HEK293 (cell line): ENCODE measurements at regions not wholly inside any gene's neighbourhood (a gene's known extent, or its start where the extent isn't known, plus 50 kb on each side); places are given as distances from the start of the nearest gene placed in this dataset.

ENCODE experiments used
- CTCF ChIA-PET: fragments of 350-600 bp; formaldehyde crosslinking; extraction: SDS; loops from one replicate; lab custom pipeline; 2021; ENCODE audit warnings: antibody characterized with exemption; lab: Yijun Ruan, JAX
- POLR2A ChIA-PET: fragments of 300-600 bp; formaldehyde crosslinking; extraction: SDS; loops from one replicate; lab custom pipeline; 2020; ENCODE audit warnings: antibody characterized with exemption, inconsistent platforms; lab: Yijun Ruan, JAX
- H3K27ac ChIP-seq: fragments of 200-500 bp; sonication (Bioruptor generic); 2 replicates; pipeline ENCODE4 v1.5.1; 2014; ENCODE audit warnings: low read depth, low read length, control low read depth, inconsistent platforms; ENCODE audit errors: extremely low read depth
- H3K36me3 ChIP-seq, 2 experiments: fragments of 200-500 bp in 1 of 2; sonication (Bioruptor generic) in 1 of 2; 1 replicate in 1 of 2; 2 replicates in 1 of 2; pipeline ENCODE4 v1.5.1; 2014 to 2017; ENCODE audit warnings: inconsistent platforms in 2 of 2, low read length in 2 of 2; ENCODE audit not compliant: control insufficient read depth in 2 of 2, insufficient read depth in 1 of 2
- H3K4me1 ChIP-seq: fragments of 200-500 bp; sonication (Bioruptor generic); 2 replicates; pipeline ENCODE4 v1.5.1; 2014; ENCODE audit warnings: mild to moderate bottlenecking, low read length, inconsistent platforms; ENCODE audit not compliant: control insufficient read depth, insufficient read depth
- H3K4me3 ChIP-seq: 2 replicates; pipeline ENCODE4 v1.5.1; 2011; ENCODE audit warnings: low read depth, mild to moderate bottlenecking, control low read depth, low read length, moderate library complexity
- H3K9me3 ChIP-seq: fragments of 200-500 bp; sonication (Bioruptor generic); 2 replicates; pipeline ENCODE4 v1.5.1; 2014; ENCODE audit warnings: low read depth, low read length, inconsistent platforms; ENCODE audit not compliant: control insufficient read depth, insufficient read depth
- BCL6B ChIP-seq: fragments of 450-650 bp; formaldehyde crosslinking; IDR thresholded peaks from 2 replicates; pipeline ENCODE4 v1.5.1; 2017; ENCODE audit warnings: missing biosample characterization, missing genetic modification characterization
- GLIS2 ChIP-seq: fragments of 450-650 bp; formaldehyde crosslinking; IDR thresholded peaks from 2 replicates; pipeline ENCODE4 v1.5.1; 2016; ENCODE audit warnings: missing biosample characterization, missing genetic modification characterization
- MEIS1 ChIP-seq: sonication (generic); formaldehyde crosslinking; IDR thresholded peaks from 2 replicates; pipeline ENCODE4 v1.8.1; 2022; ENCODE audit warnings: missing genetic modification reagents, mild to moderate bottlenecking, borderline replicate concordance
- OSR2 ChIP-seq: fragments of 450-650 bp; formaldehyde crosslinking; IDR thresholded peaks from 2 replicates; pipeline ENCODE4 v1.5.1; 2016; ENCODE audit warnings: missing biosample characterization, missing genetic modification characterization
- PRDM1 ChIP-seq: fragments of 450-650 bp; formaldehyde crosslinking; IDR thresholded peaks from 2 replicates; pipeline ENCODE4; 2016; ENCODE audit warnings: missing biosample characterization, missing genetic modification characterization
- SALL2 ChIP-seq: fragments of 450-650 bp; formaldehyde crosslinking; IDR thresholded peaks from 2 replicates; pipeline ENCODE4 v1.5.0; 2017; ENCODE audit warnings: missing biosample characterization, mild to moderate bottlenecking, missing genetic modification characterization, borderline replicate concordance
- SCRT2 ChIP-seq: fragments of 450-650 bp; formaldehyde crosslinking; IDR thresholded peaks from 2 replicates; pipeline ENCODE4 v1.5.1; 2016; ENCODE audit warnings: missing biosample characterization, missing genetic modification characterization
- TRIM28 ChIP-seq: IDR thresholded peaks from 2 replicates; pipeline ENCODE4 v1.6.1; 2011; ENCODE audit warnings: low read length, control low read depth, borderline replicate concordance
- WT1 ChIP-seq: fragments of 450-650 bp; formaldehyde crosslinking; IDR thresholded peaks from 2 replicates; pipeline ENCODE4 v1.5.1; 2016; ENCODE audit warnings: missing biosample characterization, missing genetic modification characterization
- YY2 ChIP-seq: fragments of 450-650 bp; formaldehyde crosslinking; IDR thresholded peaks from 2 replicates; pipeline ENCODE4 v1.5.1; 2016; ENCODE audit warnings: missing biosample characterization, missing genetic modification characterization
- ZBTB44 ChIP-seq: fragments of 450-650 bp; IDR thresholded peaks from 2 replicates; pipeline ENCODE4 v1.5.1; 2018; ENCODE audit warnings: missing biosample characterization, mild to moderate bottlenecking, missing genetic modification characterization
- ZEB2 ChIP-seq: fragments of 450-650 bp; formaldehyde crosslinking; IDR thresholded peaks from 2 replicates; pipeline ENCODE4 v1.5.1; 2016; ENCODE audit warnings: missing biosample characterization, missing genetic modification characterization
- ZNF2 ChIP-seq: fragments of 450-650 bp; formaldehyde crosslinking; IDR thresholded peaks from 2 replicates; pipeline ENCODE4 v1.5.1; 2016; ENCODE audit warnings: missing biosample characterization, missing genetic modification characterization
- ZNF214 ChIP-seq: fragments of 450-650 bp; formaldehyde crosslinking; IDR thresholded peaks from 2 replicates; pipeline ENCODE4 v1.5.1; 2017; ENCODE audit warnings: missing biosample characterization, mild to moderate bottlenecking, missing genetic modification characterization, borderline replicate concordance
- ZNF324 ChIP-seq: fragments of 450-650 bp; formaldehyde crosslinking; IDR thresholded peaks from 2 replicates; pipeline ENCODE4 v1.5.1; 2016; ENCODE audit warnings: missing biosample characterization, missing genetic modification characterization
- ZNF37A ChIP-seq: fragments of 450-650 bp; IDR thresholded peaks from 2 replicates; pipeline ENCODE4 v1.5.1; 2018; ENCODE audit warnings: missing biosample characterization, missing genetic modification characterization
- ZNF404 ChIP-seq: fragments of 450-650 bp; formaldehyde crosslinking; IDR thresholded peaks from 2 replicates; pipeline ENCODE4 v1.5.1; 2017; ENCODE audit warnings: missing biosample characterization, missing genetic modification characterization
- ZNF521 ChIP-seq: fragments of 450-650 bp; formaldehyde crosslinking; IDR thresholded peaks from 2 replicates; pipeline ENCODE4 v1.5.1; 2017; ENCODE audit warnings: missing biosample characterization, mild to moderate bottlenecking, missing genetic modification characterization
- ZNF555 ChIP-seq: fragments of 450-650 bp; formaldehyde crosslinking; conservative IDR thresholded peaks from 2 replicates; pipeline ENCODE4 v1.5.1; 2017; ENCODE audit warnings: missing biosample characterization, mild to moderate bottlenecking, missing genetic modification characterization, inconsistent platforms
- ZNF558 ChIP-seq: fragments of 450-650 bp; formaldehyde crosslinking; IDR thresholded peaks from 2 replicates; pipeline ENCODE4 v1.5.1; 2016; ENCODE audit warnings: missing biosample characterization, missing genetic modification characterization
- ZNF580 ChIP-seq: fragments of 450-650 bp; formaldehyde crosslinking; IDR thresholded peaks from 2 replicates; pipeline ENCODE4 v1.5.1; 2016; ENCODE audit warnings: missing biosample characterization, missing genetic modification characterization
- ZNF623 ChIP-seq: fragments of 450-650 bp; formaldehyde crosslinking; IDR thresholded peaks from 2 replicates; pipeline ENCODE4 v1.5.1; 2016; ENCODE audit warnings: missing biosample characterization, missing genetic modification characterization
- ZNF645 ChIP-seq: fragments of 450-650 bp; formaldehyde crosslinking; IDR thresholded peaks from 2 replicates; pipeline ENCODE4; 2016; ENCODE audit warnings: missing biosample characterization, missing genetic modification characterization
- ZNF792 ChIP-seq: fragments of 450-650 bp; formaldehyde crosslinking; IDR thresholded peaks from 2 replicates; pipeline ENCODE4 v1.5.1; 2016; ENCODE audit warnings: missing biosample characterization, missing genetic modification characterization
- ZSCAN16 ChIP-seq: fragments of 450-650 bp; formaldehyde crosslinking; IDR thresholded peaks from 2 replicates; pipeline ENCODE4 v1.5.1; 2016; ENCODE audit warnings: missing biosample characterization, missing genetic modification characterization

GRCh38 chr12:58363971-58364370 lies 422.6 kb downstream of the ATP23 start:
- Histone ChIP-seq H3K4me1 (0 out of 2 replicates have a peak, but pooled peaks cover 4% of the 10 kb centered on the region), H3K9me3 (no peaks in the 10 kb centered on the region), H3K36me3 (no peaks in the 10 kb centered on the region), H3K4me3 (no peak overlapping the region), H3K27ac (no peak overlapping the region)
- POLR2A ChIA-PET, result no interaction called here
- CTCF ChIA-PET, result no interaction called here
- TF ChIP-seq ZNF555 (tag by site-specific recombination) (no peak), ZEB2 (no peak), ZNF2 (tag by site-specific recombination) (no peak), MEIS1 (CRISPR knock-in tag) (no peak), ZNF404 (no peak), YY2 (tag by site-specific recombination) (no peak), ZNF558 (tag by site-specific recombination) (no peak), ZNF324 (tag by site-specific recombination) (no peak), ZNF214 (tag by site-specific recombination) (no peak), ZNF37A (no peak), ZNF623 (no peak), ZNF645 (tag by site-specific recombination) (no peak), TRIM28 (no peak), GLIS2 (tag by site-specific recombination) (no peak), ZBTB44 (tag by site-specific recombination) (no peak), ZNF792 (no peak)

GRCh38 chr12:58364389-58365086 lies 423.2 kb downstream of the ATP23 start:
- CTCF ChIA-PET, result interaction anchor here (0.7 kb wide), 1 partner anchor 17 kb away, joined by 3 read pairs; no protein-coding TSS in a partner anchor
- Histone ChIP-seq H3K9me3 (no peaks in the 10 kb centered on the region), H3K4me3 (no peak overlapping the region)
- TF ChIP-seq ZBTB44 (tag by site-specific recombination) (no peak), SCRT2 (peak; percentile 29; the same call in 1 of the 2 replicates)
- TF ChIP-seq, all 188 proteins: peak for 1
- no peak overlapping the region for H3K27ac ChIP-seq
- POLR2A ChIA-PET, result no interaction called here
- no peaks in the 10 kb centered on the region for H3K36me3 ChIP-seq
- H3K4me1 ChIP-seq, result 0 out of 2 replicates have a peak, but pooled peaks cover 4% of the 10 kb centered on the region

- POLR2A ChIA-PET, result no interaction called here
- CTCF ChIA-PET, result interaction anchor here (0.7 kb wide), 1 partner anchor 16 kb away, joined by 3 read pairs; no protein-coding TSS in a partner anchor
- Histone ChIP-seq H3K4me1 (0 out of 2 replicates have a peak, but pooled peaks cover 4% of the 10 kb centered on the region), H3K9me3 (no peaks in the 10 kb centered on the region), H3K27ac (no peak overlapping the region), H3K36me3 (no peaks in the 10 kb centered on the region), H3K4me3 (no peak overlapping the region)
- TF ChIP-seq ZNF214 (tag by site-specific recombination) (no peak), ZSCAN16 (tag by site-specific recombination) (no peak), WT1 (no peak), ZNF580 (tag by site-specific recombination) (no peak), PRDM1 (tag by site-specific recombination) (no peak), SALL2 (tag by site-specific recombination) (no peak), OSR2 (no peak), BCL6B (tag by site-specific recombination) (no peak), ZNF521 (tag by site-specific recombination) (no peak)
These were observed 423.7 kb downstream of the ATP23 start for GRCh38 chr12:58365087-58365390.
